Heart left ventricle (tissue), 13 donors: ENCODE measurements at regions not wholly inside any gene's neighbourhood (a gene's known extent, or its start where the extent isn't known, plus 50 kb on each side); places are given as distances from the start of the nearest gene placed in this dataset.
"Not testable (repeated sequence)": the region's sequence is repeated elsewhere in the genome, so short reads cannot be mapped to it uniquely, and the experiment has no call there.

Source experiments
- POLR2A ChIP-seq, 2 donors: fragments of 450-650 bp; IDR thresholded peaks; one replicate each; pipeline ENCODE4 v1.6.1; 2017; ENCODE audit warnings: antibody characterized with exemption in 2 of 2, mild to moderate bottlenecking in 2 of 2, moderate library complexity in 2 of 2
- TF ChIP-seq, protein P1 (sequence below), 12 donors: fragments of 200-600 bp; sonication (generic) in 4 of 12; IDR thresholded peaks; one replicate each; pipeline versions ENCODE4 v1.5.0 to v1.8.0; 2018 to 2022; ENCODE audit warnings: antibody characterized with exemption in 12 of 12, mild to moderate bottlenecking in 5 of 12
- donor health status: ischemic (EF 13 %, LVEDD 7.1; RV severe dilation, severe dysfunction).
- donor health status: DM: no; HTN: yes; CAD: no.
- donor health status: DM: no; HTN: no; CAD: no.
- donor health status: ischemic (EF 25% LVEDD 6.9; RV normal size, moderate dysfunction).
- donor health status: ischemic (EF 25% LVEDD 5.7; RV mildly dilated, moderate dysfunction).
- donor health status: ischemic (EF 35%, LVEDD 5.7; RV mildly dilated, moderate dysfunction).
- donor health status: nonischemic (EF 11% LVEDD 7.7; RV severe dilation, severe dysfunction).
- donor health status: DM: yes; HTN: yes; CAD: no.
- donor health status: PGD.
- donor health status: ischemic (EF 29% LVEDD 5.4; RV normal size, mild dysfunction).
- donor health status: nonischemic (EF 23%, LVEDD 6.1; RV moderate dilation, normal function).

DNA sequence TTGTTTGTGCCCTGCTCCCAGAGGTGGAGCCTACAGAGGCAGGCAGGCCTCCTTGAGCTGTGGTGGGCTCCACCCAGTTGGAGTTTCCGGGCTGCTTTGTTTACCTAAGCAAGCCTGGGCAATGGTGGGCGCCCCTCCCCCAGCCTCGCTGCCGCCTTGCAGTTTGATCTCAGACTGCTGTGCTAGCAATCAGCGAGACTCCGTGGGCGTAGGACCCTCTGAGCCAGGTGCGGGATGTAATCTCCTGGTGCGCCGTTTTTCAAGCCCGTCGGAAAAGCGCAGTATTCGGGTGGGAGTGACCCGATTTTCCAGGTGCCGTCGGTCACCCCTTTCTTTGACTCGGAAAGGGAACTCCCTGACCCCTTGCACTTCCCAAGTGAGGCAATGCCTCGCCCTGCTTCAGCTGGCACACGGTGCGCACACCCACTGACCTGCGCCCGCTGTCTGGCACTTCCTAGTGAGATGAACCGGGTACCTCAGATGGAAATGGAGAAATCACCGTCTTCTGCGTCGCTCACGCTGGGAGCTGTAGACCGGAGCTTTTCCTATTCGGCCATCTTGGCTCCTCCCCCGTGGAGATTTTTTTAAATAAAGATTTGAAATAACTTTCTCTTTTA is 189.2 kb upstream of the WSB1 start:
- TF ChIP-seq, protein P1, sequence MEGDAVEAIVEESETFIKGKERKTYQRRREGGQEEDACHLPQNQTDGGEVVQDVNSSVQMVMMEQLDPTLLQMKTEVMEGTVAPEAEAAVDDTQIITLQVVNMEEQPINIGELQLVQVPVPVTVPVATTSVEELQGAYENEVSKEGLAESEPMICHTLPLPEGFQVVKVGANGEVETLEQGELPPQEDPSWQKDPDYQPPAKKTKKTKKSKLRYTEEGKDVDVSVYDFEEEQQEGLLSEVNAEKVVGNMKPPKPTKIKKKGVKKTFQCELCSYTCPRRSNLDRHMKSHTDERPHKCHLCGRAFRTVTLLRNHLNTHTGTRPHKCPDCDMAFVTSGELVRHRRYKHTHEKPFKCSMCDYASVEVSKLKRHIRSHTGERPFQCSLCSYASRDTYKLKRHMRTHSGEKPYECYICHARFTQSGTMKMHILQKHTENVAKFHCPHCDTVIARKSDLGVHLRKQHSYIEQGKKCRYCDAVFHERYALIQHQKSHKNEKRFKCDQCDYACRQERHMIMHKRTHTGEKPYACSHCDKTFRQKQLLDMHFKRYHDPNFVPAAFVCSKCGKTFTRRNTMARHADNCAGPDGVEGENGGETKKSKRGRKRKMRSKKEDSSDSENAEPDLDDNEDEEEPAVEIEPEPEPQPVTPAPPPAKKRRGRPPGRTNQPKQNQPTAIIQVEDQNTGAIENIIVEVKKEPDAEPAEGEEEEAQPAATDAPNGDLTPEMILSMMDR (IDR thresholded peaks at IDR 0.05), result not testable (repeated sequence)
- TF ChIP-seq POLR2A (IDR thresholded peaks at IDR 0.05), result not testable (repeated sequence)
